Peyer's patch (tissue), 4 donors: ENCODE measurements at regions not wholly inside any gene's neighbourhood (a gene's known extent, or its start where the extent isn't known, plus 50 kb on each side); places are given as distances from the start of the nearest gene placed in this dataset.

Source experiments
- DNase-seq, 3 donors: peaks; one replicate each; pipeline ENCODE4 v3.0.0-alpha.2; 2017 to 2019
- H3K27ac ChIP-seq, 4 donors: fragments of 200-600 bp; sonication (generic); one replicate each; pipeline ENCODE4 v1.5.1; 2016 to 2019
- H3K27me3 ChIP-seq, 2 donors: fragments of 200-600 bp; sonication (generic); one replicate each; pipeline ENCODE4 v1.5.1; 2019
- H3K36me3 ChIP-seq, 3 donors: fragments of 200-600 bp; sonication (generic); one replicate each; pipeline ENCODE4 v1.5.1; 2016 to 2019
- H3K4me1 ChIP-seq, 4 donors: fragments of 200-600 bp; sonication (generic); one replicate each; pipeline ENCODE4 v1.5.1; 2016 to 2019
- H3K4me3 ChIP-seq, 4 donors: fragments of 200-600 bp; sonication (generic); 1 replicate in 3 of 4; 2 replicates in 1 of 4; pipeline ENCODE4 v1.5.1; 2016 to 2019; ENCODE audit warnings: mild to moderate bottlenecking in 1 of 4
- H3K9me3 ChIP-seq, 4 donors: fragments of 200-600 bp; sonication (generic); one replicate each; pipeline ENCODE4 v1.5.1; 2016 to 2019; ENCODE audit warnings: mild to moderate bottlenecking in 1 of 4
- POLR2A ChIP-seq, 2 donors: fragments of 450-650 bp; IDR thresholded peaks; one replicate each; pipeline ENCODE4 v1.5.1; 2017; ENCODE audit warnings: antibody characterized with exemption in 2 of 2, mild to moderate bottlenecking in 2 of 2, moderate library complexity in 2 of 2
- TF ChIP-seq, protein P1 (sequence below), 6 experiments: fragments of 450-650 bp in 4 of 6; fragments of 200-600 bp in 2 of 6; sonication (generic) in 1 of 6; IDR thresholded peaks; one replicate each; pipeline ENCODE4 v1.5.1; 2017 to 2019; ENCODE audit warnings: antibody characterized with exemption in 6 of 6, mild to moderate bottlenecking in 3 of 6, moderate library complexity in 1 of 6

- no peaks in the 10 kb centered on the region for H3K36me3 ChIP-seq
- H3K4me3 ChIP-seq: no peak overlapping the region
- no peak overlapping the region for H3K27ac ChIP-seq
- no peaks in the 10 kb centered on the region for H3K9me3 ChIP-seq
- TF ChIP-seq, protein P1, sequence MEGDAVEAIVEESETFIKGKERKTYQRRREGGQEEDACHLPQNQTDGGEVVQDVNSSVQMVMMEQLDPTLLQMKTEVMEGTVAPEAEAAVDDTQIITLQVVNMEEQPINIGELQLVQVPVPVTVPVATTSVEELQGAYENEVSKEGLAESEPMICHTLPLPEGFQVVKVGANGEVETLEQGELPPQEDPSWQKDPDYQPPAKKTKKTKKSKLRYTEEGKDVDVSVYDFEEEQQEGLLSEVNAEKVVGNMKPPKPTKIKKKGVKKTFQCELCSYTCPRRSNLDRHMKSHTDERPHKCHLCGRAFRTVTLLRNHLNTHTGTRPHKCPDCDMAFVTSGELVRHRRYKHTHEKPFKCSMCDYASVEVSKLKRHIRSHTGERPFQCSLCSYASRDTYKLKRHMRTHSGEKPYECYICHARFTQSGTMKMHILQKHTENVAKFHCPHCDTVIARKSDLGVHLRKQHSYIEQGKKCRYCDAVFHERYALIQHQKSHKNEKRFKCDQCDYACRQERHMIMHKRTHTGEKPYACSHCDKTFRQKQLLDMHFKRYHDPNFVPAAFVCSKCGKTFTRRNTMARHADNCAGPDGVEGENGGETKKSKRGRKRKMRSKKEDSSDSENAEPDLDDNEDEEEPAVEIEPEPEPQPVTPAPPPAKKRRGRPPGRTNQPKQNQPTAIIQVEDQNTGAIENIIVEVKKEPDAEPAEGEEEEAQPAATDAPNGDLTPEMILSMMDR (IDR thresholded peaks at IDR 0.05): no peak
- TF ChIP-seq POLR2A (IDR thresholded peaks at IDR 0.05): no peak
- H3K4me1 ChIP-seq: no peaks in the 10 kb centered on the region
- H3K27me3 ChIP-seq: no peaks in the 10 kb centered on the region
- no peak for DNase-seq
Measured at GRCh38 chr2:186101616-186102015, 363.0 kb downstream of the FSIP2 start.

DNA sequence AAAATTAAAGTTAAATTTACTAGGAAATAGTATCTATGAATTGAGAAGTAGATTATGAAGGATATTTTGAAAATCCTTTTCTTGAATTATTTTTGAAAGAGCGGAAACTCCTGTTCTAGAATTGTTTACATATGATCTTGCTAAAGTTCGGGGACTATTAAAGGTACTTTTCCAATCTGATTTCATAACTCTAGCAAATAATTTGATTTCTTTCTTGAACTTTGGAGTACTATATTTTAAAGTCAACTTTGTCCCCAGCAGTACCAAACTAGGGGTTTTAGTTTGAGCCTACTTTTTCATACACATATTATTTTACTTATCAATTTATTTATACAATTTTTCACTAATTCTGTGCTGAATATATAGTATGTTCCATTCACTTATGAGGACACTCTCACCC lies 364.7 kb downstream of the FSIP2 start:
- no peak for TF ChIP-seq POLR2A (IDR thresholded peaks at IDR 0.05)
- Histone ChIP-seq H3K4me3 (no peak overlapping the region), H3K27ac (no peak overlapping the region), H3K4me1 (no peaks in the 10 kb centered on the region), H3K9me3 (no peaks in the 10 kb centered on the region), H3K27me3 (no peaks in the 10 kb centered on the region), H3K36me3 (no peaks in the 10 kb centered on the region)
- no peak for DNase-seq

DNA sequence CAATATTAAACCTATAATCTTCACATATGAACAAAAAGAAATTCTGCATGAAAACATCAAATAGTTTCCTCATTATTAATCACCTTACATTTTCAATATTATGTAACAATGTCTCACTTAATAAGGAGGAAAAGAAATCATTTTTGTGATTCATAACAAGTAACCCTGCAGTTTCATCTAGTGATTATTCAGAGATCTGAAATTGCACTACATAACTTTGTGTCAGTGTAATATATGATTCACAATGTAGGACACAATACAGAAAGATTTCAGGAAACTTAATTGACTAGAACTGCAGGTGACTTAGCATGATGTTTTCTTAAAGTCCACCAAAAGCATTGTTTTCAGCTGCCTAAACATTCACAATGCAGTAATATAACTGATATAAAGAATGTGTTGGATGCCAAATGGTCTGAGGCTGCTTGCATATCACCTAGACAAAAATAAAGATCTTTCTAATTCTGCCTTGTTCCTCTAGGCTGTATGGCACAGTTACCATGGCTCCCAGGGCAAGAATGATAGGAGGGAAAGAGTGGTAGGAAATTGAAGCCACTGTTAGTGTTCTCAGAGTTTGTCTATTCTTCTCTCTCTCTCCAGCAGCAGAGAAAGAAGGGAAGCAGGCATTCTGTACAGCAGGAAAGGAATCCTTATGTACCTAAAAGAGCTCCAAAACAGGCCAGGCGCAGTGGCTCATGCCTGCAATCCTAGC lies 366.6 kb downstream of the FSIP2 start:
- TF ChIP-seq POLR2A (IDR thresholded peaks at IDR 0.05): no peak
- TF ChIP-seq, protein P1 (IDR thresholded peaks at IDR 0.05): no peak

DNA sequence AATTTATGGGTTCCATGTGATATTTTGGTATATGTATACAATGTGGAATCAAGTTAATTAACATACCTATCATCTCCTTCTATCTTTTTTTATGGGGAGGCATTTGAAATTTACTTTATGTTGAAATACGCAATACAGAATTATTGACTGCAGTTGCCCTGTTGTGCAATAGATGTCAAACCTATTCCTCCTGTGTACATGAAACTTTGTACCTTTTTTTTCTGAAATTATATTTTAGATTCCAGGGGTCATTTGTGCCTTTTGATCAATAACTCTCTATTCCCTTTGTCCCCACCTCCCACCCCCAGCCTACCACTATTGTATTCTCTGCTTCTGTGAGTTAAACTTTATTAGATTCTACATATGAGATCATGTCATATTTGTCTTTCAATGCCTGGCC lies 369.9 kb downstream of the FSIP2 start:
- no peak for DNase-seq
- Histone ChIP-seq H3K27ac (no peak overlapping the region), H3K4me1 (no peaks in the 10 kb centered on the region), H3K9me3 (no peaks in the 10 kb centered on the region), H3K36me3 (no peaks in the 10 kb centered on the region), H3K27me3 (no peaks in the 10 kb centered on the region), H3K4me3 (no peak overlapping the region)
- TF ChIP-seq, protein P1 (IDR thresholded peaks at IDR 0.05): no peak
- TF ChIP-seq POLR2A (IDR thresholded peaks at IDR 0.05): no peak

More for the DNA sequence above, 366.6 kb downstream of the FSIP2 start:
- H3K4me3 ChIP-seq: no peak overlapping the region
- H3K9me3 ChIP-seq: no peaks in the 10 kb centered on the region
- H3K27me3 ChIP-seq: no peaks in the 10 kb centered on the region
- no peak for DNase-seq
- H3K27ac ChIP-seq: no peak overlapping the region
- no peaks in the 10 kb centered on the region for H3K36me3 ChIP-seq
- no peaks in the 10 kb centered on the region for H3K4me1 ChIP-seq

DNA sequence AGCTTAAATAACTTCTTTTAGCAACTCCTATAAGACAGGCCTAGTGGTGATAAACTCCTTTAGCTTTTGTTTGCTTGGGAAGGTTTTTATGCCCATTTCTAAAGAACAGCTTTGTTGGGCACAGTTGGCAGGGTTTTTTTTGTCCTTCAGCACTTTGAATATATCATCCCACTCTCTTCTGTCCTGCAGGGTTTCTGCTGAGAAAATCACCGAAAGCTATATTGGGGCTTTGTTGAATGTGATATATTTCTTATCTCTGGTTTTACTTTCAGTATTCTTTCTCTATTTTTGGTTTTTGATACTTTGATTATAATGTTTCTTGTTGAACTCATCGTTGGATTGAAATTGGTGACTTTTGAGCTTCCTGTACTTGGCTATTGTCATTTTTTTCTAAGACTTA lies 372.8 kb upstream of the ZC3H15 start:
- no peak overlapping the region for H3K27ac ChIP-seq
- no peaks in the 10 kb centered on the region for H3K36me3 ChIP-seq
- H3K27me3 ChIP-seq: no peaks in the 10 kb centered on the region
- no peaks in the 10 kb centered on the region for H3K4me1 ChIP-seq
- H3K9me3 ChIP-seq: no peaks in the 10 kb centered on the region
- TF ChIP-seq, protein P1 (IDR thresholded peaks at IDR 0.05): no peak
- no peak for TF ChIP-seq POLR2A (IDR thresholded peaks at IDR 0.05)
- H3K4me3 ChIP-seq: no peak overlapping the region
- no peak for DNase-seq

GRCh38 chr2:186125156-186125555 lies 360.9 kb upstream of the ZC3H15 start:
- no peak overlapping the region for H3K27ac ChIP-seq
- no peaks in the 10 kb centered on the region for H3K36me3 ChIP-seq
- TF ChIP-seq, protein P1 (IDR thresholded peaks at IDR 0.05): no peak
- no peak for TF ChIP-seq POLR2A (IDR thresholded peaks at IDR 0.05)
- no peaks in the 10 kb centered on the region for H3K9me3 ChIP-seq
- H3K4me1 ChIP-seq: no peaks in the 10 kb centered on the region
- H3K27me3 ChIP-seq: no peaks in the 10 kb centered on the region
- H3K4me3 ChIP-seq: no peak overlapping the region
- no peak for DNase-seq
